Fibroblast of lung (primary cell): ENCODE measurements at regions not wholly inside any gene's neighbourhood (a gene's known extent, or its start where the extent isn't known, plus 50 kb on each side); places are given as distances from the start of the nearest gene placed in this dataset.

ENCODE experiments used
- EZH2 ChIP-seq: IDR thresholded peaks from 2 replicates; pipeline ENCODE4 v1.5.1; 2012; ENCODE audit warnings: low read length, control low read depth, mild to moderate bottlenecking; ENCODE audit errors: missing control alignments
- TF ChIP-seq, protein P1 (sequence below), 2 donors: IDR thresholded peaks in 1 of 2; conservative IDR thresholded peaks in 1 of 2; 1 replicate in 1 of 2; 2 replicates in 1 of 2; pipeline ENCODE4 v1.5.1; 2011 to 2012; ENCODE audit warnings: low read length in 2 of 2, control low read depth in 1 of 2, inconsistent platforms in 1 of 2, low read depth in 1 of 2, mild to moderate bottlenecking in 1 of 2

GRCh38 chr2:184472481-184472880, 125.8 kb upstream of the ZNF804A start:
- TF ChIP-seq, protein P1, sequence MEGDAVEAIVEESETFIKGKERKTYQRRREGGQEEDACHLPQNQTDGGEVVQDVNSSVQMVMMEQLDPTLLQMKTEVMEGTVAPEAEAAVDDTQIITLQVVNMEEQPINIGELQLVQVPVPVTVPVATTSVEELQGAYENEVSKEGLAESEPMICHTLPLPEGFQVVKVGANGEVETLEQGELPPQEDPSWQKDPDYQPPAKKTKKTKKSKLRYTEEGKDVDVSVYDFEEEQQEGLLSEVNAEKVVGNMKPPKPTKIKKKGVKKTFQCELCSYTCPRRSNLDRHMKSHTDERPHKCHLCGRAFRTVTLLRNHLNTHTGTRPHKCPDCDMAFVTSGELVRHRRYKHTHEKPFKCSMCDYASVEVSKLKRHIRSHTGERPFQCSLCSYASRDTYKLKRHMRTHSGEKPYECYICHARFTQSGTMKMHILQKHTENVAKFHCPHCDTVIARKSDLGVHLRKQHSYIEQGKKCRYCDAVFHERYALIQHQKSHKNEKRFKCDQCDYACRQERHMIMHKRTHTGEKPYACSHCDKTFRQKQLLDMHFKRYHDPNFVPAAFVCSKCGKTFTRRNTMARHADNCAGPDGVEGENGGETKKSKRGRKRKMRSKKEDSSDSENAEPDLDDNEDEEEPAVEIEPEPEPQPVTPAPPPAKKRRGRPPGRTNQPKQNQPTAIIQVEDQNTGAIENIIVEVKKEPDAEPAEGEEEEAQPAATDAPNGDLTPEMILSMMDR (conservative IDR thresholded peaks at IDR 0.05 in 1 of 2, IDR thresholded peaks at IDR 0.05 in 1 of 2; ENCODE audit: low read depth in 1 of 2, low read length in 2 of 2), result no peak
- TF ChIP-seq EZH2, result no peak
